MM.1S (cell line): ENCODE measurements at regions not wholly inside any gene's neighbourhood (a gene's known extent, or its start where the extent isn't known, plus 50 kb on each side); places are given as distances from the start of the nearest gene placed in this dataset.

Source experiments
- CTCF ChIP-seq: fragments of 300-600 bp; sonication (generic); IDR thresholded peaks from 2 replicates; pipeline ENCODE4 v1.5.1; 2016; ENCODE audit warnings: antibody characterized with exemption, low read length, mixed read lengths
- EZH2 ChIP-seq: fragments of 300-600 bp; sonication (generic); optimal IDR thresholded peaks from 2 replicates; pipeline ENCODE3; 2017; ENCODE audit warnings: low read depth, mild to moderate bottlenecking, antibody characterized with exemption, low read length, mixed read lengths
- EZH2phosphoT487 ChIP-seq: fragments of 300-600 bp; sonication (generic); IDR thresholded peaks from 2 replicates; pipeline ENCODE4 v1.6.1; 2018; ENCODE audit warnings: antibody characterized with exemption, low read length

- peak; percentile 27 for TF ChIP-seq CTCF
- no peak for TF ChIP-seq EZH2
- no peak for TF ChIP-seq EZH2phosphoT487
Measured at GRCh38 chr18:38790303-38790702, 1224.7 kb upstream of the CELF4 start.
